Gastroesophageal sphincter (tissue), 4 donors: ENCODE measurements at regions not wholly inside any gene's neighbourhood (a gene's known extent, or its start where the extent isn't known, plus 50 kb on each side); places are given as distances from the start of the nearest gene placed in this dataset.
A peak's percentile ranks its signal among the peaks of the same experiment; 100 is the strongest.
"Not testable (repeated sequence)": the region's sequence is repeated elsewhere in the genome, so short reads cannot be mapped to it uniquely, and the experiment has no call there.

Experiments used
- ATAC-seq: fragments of 150-250 bp; one replicate; pipeline ENCODE4 v1.9.1; 2016; ENCODE audit warnings: mild to moderate bottlenecking, moderate library complexity
- H3K27ac ChIP-seq, 4 donors: fragments of 200-600 bp; sonication (generic) in 3 of 4; 1 replicate in 3 of 4; 2 replicates in 1 of 4; pipeline ENCODE4 v1.5.1; 2016 to 2019
- H3K27me3 ChIP-seq: fragments of 200-600 bp; sonication (generic); one replicate; pipeline ENCODE4 v1.5.1; 2019
- H3K36me3 ChIP-seq, 2 donors: fragments of 200-600 bp; sonication (generic); one replicate each; pipeline ENCODE4 v1.5.1; 2019; ENCODE audit warnings: control low read depth in 1 of 2
- H3K4me1 ChIP-seq, 3 donors: fragments of 200-600 bp; sonication (generic); 1 replicate in 2 of 3; 2 replicates in 1 of 3; pipeline ENCODE4 v1.5.1; 2016 to 2019; ENCODE audit warnings: control low read depth in 2 of 3
- H3K4me3 ChIP-seq, 2 donors: fragments of 200-600 bp; sonication (generic); one replicate each; pipeline ENCODE4 v1.5.1; 2019; ENCODE audit warnings: mild to moderate bottlenecking in 1 of 2, moderate library complexity in 1 of 2
- H3K9me3 ChIP-seq, 3 donors: fragments of 200-600 bp; sonication (generic); one replicate each; pipeline ENCODE4 v1.5.1; 2017 to 2019; ENCODE audit warnings: control low read depth in 2 of 3
- CTCF ChIP-seq, 4 experiments: fragments of 200-600 bp in 2 of 4; fragments of 450-650 bp in 2 of 4; sonication (generic) in 1 of 4; IDR thresholded peaks; one replicate each; pipeline ENCODE4 v1.5.1; 2017 to 2019; ENCODE audit warnings: antibody characterized with exemption in 4 of 4, mild to moderate bottlenecking in 2 of 4, moderate library complexity in 2 of 4
- EP300 ChIP-seq: sonication (generic); formaldehyde crosslinking; IDR thresholded peaks from one replicate; pipeline ENCODE4 v1.6.1; 2017; ENCODE audit warnings: antibody characterized with exemption, mild to moderate bottlenecking
- POLR2A ChIP-seq, 2 donors: fragments of 450-650 bp; IDR thresholded peaks; one replicate each; pipeline ENCODE4 v1.6.1; 2017; ENCODE audit warnings: antibody characterized with exemption in 2 of 2, mild to moderate bottlenecking in 2 of 2, moderate library complexity in 1 of 2
- POLR2AphosphoS5 ChIP-seq: sonication (generic); formaldehyde crosslinking; IDR thresholded peaks from one replicate; pipeline ENCODE4 v1.6.1; 2017; ENCODE audit warnings: antibody characterized with exemption
- WGBS, 2 donors: methylation state at CpG; one replicate each; pipeline ENCODE4 v1.1.5; 2018; ENCODE audit warnings: low coverage in 1 of 2; 5-methylcytosine and 5-hydroxymethylcytosine counted together

- H3K9me3 ChIP-seq: no peaks in the 10 kb centered on the region
- no peaks in the 10 kb centered on the region for H3K36me3 ChIP-seq
- H3K4me3 ChIP-seq: peak overlapping the region; percentile 51 to 59
- no peaks in the 10 kb centered on the region for H3K4me1 ChIP-seq
- H3K27me3 ChIP-seq: no peaks in the 10 kb centered on the region
- TF ChIP-seq CTCF (IDR thresholded peaks at IDR 0.05) (peak in 1 of 4 experiments; percentile 11), POLR2AphosphoS5 (no peak)
- peak overlapping the region; percentile 80 to 83 (median 82) for H3K27ac ChIP-seq
- 34 to 37% methylated on average over 2 to 14 of the region's 25 CpGs for WGBS, 2 donors
- no peak for ATAC-seq
Measured at GRCh38 chrX:125205918-125206665, 113.6 kb upstream of the TEX13C start.

- 50% methylated on average over 1 of the region's 1 CpG; no CpG with 5 or more reads in 1 of the 2 donors for WGBS, 2 donors
- H3K9me3 ChIP-seq: no peaks in the 10 kb centered on the region
- no peak overlapping the region for H3K27ac ChIP-seq
- no peaks in the 10 kb centered on the region for H3K36me3 ChIP-seq
- no peaks in the 10 kb centered on the region for H3K27me3 ChIP-seq
- TF ChIP-seq CTCF (IDR thresholded peaks at IDR 0.05) (no peak), POLR2A (IDR thresholded peaks at IDR 0.05) (no peak), EP300 (no peak), POLR2AphosphoS5 (no peak)
- no peaks in the 10 kb centered on the region for H3K4me1 ChIP-seq
- ATAC-seq: no peak
- H3K4me3 ChIP-seq: no peak overlapping the region
Measured at GRCh38 chrX:125210146-125210545, 109.5 kb upstream of the TEX13C start.

GRCh38 chrX:125219852-125220251, 99.8 kb upstream of the TEX13C start:
- Histone ChIP-seq H3K4me3 (no peak overlapping the region), H3K27me3 (no peaks in the 10 kb centered on the region), H3K9me3 (no peaks in the 10 kb centered on the region), H3K36me3 (no peaks in the 10 kb centered on the region), H3K27ac (no peak overlapping the region), H3K4me1 (no peaks in the 10 kb centered on the region)
- ATAC-seq: no peak
- whole genome bisulfite sequencing, 2 donors: 40 to 55% methylated on average over 1 to 2 of the region's 4 CpGs
- TF ChIP-seq CTCF (IDR thresholded peaks at IDR 0.05) (no peak), POLR2AphosphoS5 (no peak), EP300 (no peak), POLR2A (IDR thresholded peaks at IDR 0.05) (no peak)

GRCh38 chrX:125236955-125237354, 82.7 kb upstream of the TEX13C start:
- H3K27me3 ChIP-seq: no peaks in the 10 kb centered on the region
- TF ChIP-seq POLR2AphosphoS5: no peak
- no peak for TF ChIP-seq CTCF (IDR thresholded peaks at IDR 0.05)
- no peak for TF ChIP-seq EP300
- no peak for TF ChIP-seq POLR2A (IDR thresholded peaks at IDR 0.05)
- 18% methylated on average over 1 of the region's 1 CpG; no CpG with 5 or more reads in 1 of the 2 donors for WGBS, 2 donors

GRCh38 chrX:125248931-125249330, 70.7 kb upstream of the TEX13C start:
- Histone ChIP-seq H3K27ac (no peak overlapping the region), H3K4me1 (no peaks in the 10 kb centered on the region), H3K36me3 (no peaks in the 10 kb centered on the region), H3K4me3 (no peak overlapping the region), H3K9me3 (no peaks in the 10 kb centered on the region), H3K27me3 (no peaks in the 10 kb centered on the region)
- TF ChIP-seq POLR2AphosphoS5 (no peak), POLR2A (IDR thresholded peaks at IDR 0.05) (no peak), CTCF (IDR thresholded peaks at IDR 0.05) (no peak), EP300 (no peak)
- ATAC-seq: no peak

More at GRCh38 chrX:125236955-125237354, 82.7 kb upstream of the TEX13C start:
- no peaks in the 10 kb centered on the region for H3K9me3 ChIP-seq
- no peak for ATAC-seq
- H3K27ac ChIP-seq: no peak overlapping the region
- no peaks in the 10 kb centered on the region for H3K36me3 ChIP-seq
- no peaks in the 10 kb centered on the region for H3K4me1 ChIP-seq
- no peak overlapping the region for H3K4me3 ChIP-seq

GRCh38 chrX:125255759-125256158, 63.9 kb upstream of the TEX13C start:
- not testable (repeated sequence) for H3K4me1 ChIP-seq, H3K4me3 ChIP-seq, H3K36me3 ChIP-seq, ATAC-seq, H3K27me3 ChIP-seq, H3K9me3 ChIP-seq, H3K27ac ChIP-seq
- no CpG with 5 or more reads among the region's 20 CpGs for WGBS, 2 donors
